ENCODE measurements at regions not wholly inside any gene's neighbourhood (a gene's known extent, or its start where the extent isn't known, plus 50 kb on each side); places are given as distances from the start of the nearest gene placed in this dataset.
"Not testable (repeated sequence)": the region's sequence is repeated elsewhere in the genome, so short reads cannot be mapped to it uniquely, and the experiment has no call there.

DNA sequence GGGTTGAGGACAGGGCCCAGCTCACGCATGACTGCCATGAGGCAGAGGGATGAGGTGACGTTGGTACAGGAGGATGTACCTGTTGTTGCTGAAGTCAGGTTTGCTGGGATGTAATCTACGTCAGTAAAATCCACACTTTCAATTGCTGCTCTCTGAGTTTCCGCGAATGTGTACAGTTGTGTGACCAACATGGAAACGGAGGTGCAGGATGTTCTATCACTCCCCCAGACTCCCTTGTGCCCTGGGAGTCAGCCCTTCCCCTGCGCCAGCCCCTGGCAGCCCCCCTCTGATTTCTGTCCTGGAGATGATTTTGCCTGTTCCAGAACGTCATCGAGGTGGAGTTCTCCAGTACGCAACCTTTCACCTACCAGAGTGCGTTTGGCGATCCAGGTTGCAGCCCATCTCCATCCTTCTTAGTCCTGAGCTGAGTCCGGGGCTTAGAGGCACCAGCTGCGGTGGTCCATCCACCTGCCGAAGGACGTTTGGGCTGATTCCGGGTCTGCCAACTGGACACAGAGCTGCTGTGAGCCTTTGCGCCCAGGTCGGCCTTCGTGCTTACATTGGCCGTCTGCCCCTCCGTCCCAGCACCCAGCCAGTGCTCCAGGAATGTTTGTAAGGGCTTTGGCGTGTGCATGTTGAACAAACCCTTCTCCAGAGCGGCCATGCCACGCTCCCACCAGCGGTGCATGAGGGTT is 213.5 kb upstream of the ZNF469 start:
- H3K27ac ChIP-seq; H2AFZ ChIP-seq; in situ Hi-C loops (cut with MboI); H3K9me3 ChIP-seq (ENCODE audit: low read depth); H4K20me1 ChIP-seq (ENCODE audit: insufficient read depth); H3F3A ChIP-seq (ENCODE audit: insufficient read depth); DNase-seq; H3K4me1 ChIP-seq (ENCODE audit: insufficient read depth); H3K4me3 ChIP-seq; H3K4me2 ChIP-seq (ENCODE audit: unreplicated experiment); H3K9ac ChIP-seq; H3K36me3 ChIP-seq (ENCODE audit: low read depth); H3K9me2 ChIP-seq (ENCODE audit: insufficient read depth); H3K79me2 ChIP-seq (ENCODE audit: insufficient read depth): not testable (repeated sequence)
- 79 to 80% methylated on average over 25 to 26 of the region's 26 CpGs for WGBS, 2 experiments (ENCODE audit: low coverage in 1 of 2, low lambda C conversion rate in 2 of 2, missing lambda C conversion rate in 2 of 2)
- peaks cover 18% of the 10 kb centered on the region for H3K27me3 ChIP-seq (replicated peaks; ENCODE audit: insufficient read depth)

GRCh38 chr16:88169831-88170165 is 213.0 kb upstream of the ZNF469 start:
- H4K20me1 ChIP-seq (ENCODE audit: insufficient read depth); H3K27ac ChIP-seq; H3K9me3 ChIP-seq (ENCODE audit: low read depth); DNase-seq; H3K4me3 ChIP-seq; H3K9me2 ChIP-seq (ENCODE audit: insufficient read depth); H3K36me3 ChIP-seq (ENCODE audit: low read depth); H3K4me2 ChIP-seq (ENCODE audit: unreplicated experiment); in situ Hi-C loops (cut with MboI); H2AFZ ChIP-seq; H3K4me1 ChIP-seq (ENCODE audit: insufficient read depth); H3F3A ChIP-seq (ENCODE audit: insufficient read depth); H3K79me2 ChIP-seq (ENCODE audit: insufficient read depth); H3K9ac ChIP-seq: not testable (repeated sequence)
- H3K27me3 ChIP-seq (replicated peaks; ENCODE audit: insufficient read depth) = peaks cover 18% of the 10 kb centered on the region
- WGBS, 2 experiments (ENCODE audit: low coverage in 1 of 2, low lambda C conversion rate in 2 of 2, missing lambda C conversion rate in 2 of 2) = 84% methylated on average over 8 of the region's 8 CpGs

DNA sequence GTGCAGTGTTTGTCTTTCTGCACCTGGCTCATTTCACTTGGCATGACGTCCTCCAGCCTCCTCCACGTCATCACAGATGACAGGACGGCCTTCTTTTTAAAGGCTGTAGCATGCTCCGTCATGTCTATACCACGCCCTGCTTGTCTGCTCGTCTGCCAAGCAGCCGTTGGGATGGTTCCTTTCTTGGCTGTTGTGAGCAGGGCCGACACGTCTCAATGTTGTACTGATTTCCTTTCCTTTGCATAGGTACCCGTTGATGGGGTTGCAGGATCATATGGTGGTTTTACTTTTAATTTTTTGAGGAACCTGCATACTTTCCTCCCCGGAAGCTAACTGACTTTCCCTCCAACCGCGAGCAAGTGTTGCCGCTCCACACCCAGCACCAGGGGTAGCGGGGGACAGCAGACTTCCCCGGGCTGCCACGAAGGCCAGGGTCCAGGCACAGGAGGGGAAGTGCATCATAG is 212.2 kb upstream of the ZNF469 start:
- TF ChIP-seq EZH2phosphoT487 (IDR thresholded peaks at IDR 0.05; ENCODE audit: insufficient read depth, low read depth) = no peak
- no peak for TF ChIP-seq EZH2 (IDR thresholded peaks at IDR 0.05; ENCODE audit: insufficient read depth, poor library complexity, severe bottlenecking)
- no peak overlapping the region for H2AFZ ChIP-seq
- 50% methylated on average over 17 of the region's 17 CpGs for WGBS, 2 experiments (ENCODE audit: low coverage in 1 of 2, low lambda C conversion rate in 2 of 2, missing lambda C conversion rate in 2 of 2)
- H3K27ac ChIP-seq = no peak overlapping the region
- in situ Hi-C loops (cut with MboI) = no loop called here
- no peak overlapping the region for H3K4me2 ChIP-seq (ENCODE audit: unreplicated experiment)
- H3K4me1 ChIP-seq (ENCODE audit: insufficient read depth) = no peaks in the 10 kb centered on the region
- peaks cover 22% of the 10 kb centered on the region for H3K27me3 ChIP-seq (replicated peaks; ENCODE audit: insufficient read depth)
- no peaks in the 10 kb centered on the region for H4K20me1 ChIP-seq (ENCODE audit: insufficient read depth)
- H3F3A ChIP-seq (ENCODE audit: insufficient read depth) = no peaks in the 10 kb centered on the region
- no peak for DNase-seq
- no peak overlapping the region for H3K9ac ChIP-seq
- no peaks in the 10 kb centered on the region for H3K9me2 ChIP-seq (ENCODE audit: insufficient read depth)
- H3K4me3 ChIP-seq = no peak overlapping the region
- no peaks in the 10 kb centered on the region for H3K9me3 ChIP-seq (ENCODE audit: low read depth)
- H3K79me2 ChIP-seq (ENCODE audit: insufficient read depth) = no peaks in the 10 kb centered on the region
- H3K36me3 ChIP-seq (ENCODE audit: low read depth) = no peaks in the 10 kb centered on the region

- H3K9ac ChIP-seq; H3K9me2 ChIP-seq (ENCODE audit: insufficient read depth); H3K4me2 ChIP-seq (ENCODE audit: unreplicated experiment); H4K20me1 ChIP-seq (ENCODE audit: insufficient read depth); H3K36me3 ChIP-seq (ENCODE audit: low read depth); H3K4me1 ChIP-seq (ENCODE audit: insufficient read depth); H3F3A ChIP-seq (ENCODE audit: insufficient read depth); H3K27ac ChIP-seq; H2AFZ ChIP-seq; in situ Hi-C loops (cut with MboI); H3K9me3 ChIP-seq (ENCODE audit: low read depth); DNase-seq; H3K4me3 ChIP-seq; H3K79me2 ChIP-seq (ENCODE audit: insufficient read depth): not testable (repeated sequence)
- H3K27me3 ChIP-seq (replicated peaks; ENCODE audit: insufficient read depth) = peaks cover 24% of the 10 kb centered on the region
- 63 to 71% methylated on average over 1 of the region's 1 CpG for WGBS, 2 experiments (ENCODE audit: low coverage in 1 of 2, low lambda C conversion rate in 2 of 2, missing lambda C conversion rate in 2 of 2)
These were observed 211.6 kb upstream of the ZNF469 start for GRCh38 chr16:88171126-88171525.

DNA sequence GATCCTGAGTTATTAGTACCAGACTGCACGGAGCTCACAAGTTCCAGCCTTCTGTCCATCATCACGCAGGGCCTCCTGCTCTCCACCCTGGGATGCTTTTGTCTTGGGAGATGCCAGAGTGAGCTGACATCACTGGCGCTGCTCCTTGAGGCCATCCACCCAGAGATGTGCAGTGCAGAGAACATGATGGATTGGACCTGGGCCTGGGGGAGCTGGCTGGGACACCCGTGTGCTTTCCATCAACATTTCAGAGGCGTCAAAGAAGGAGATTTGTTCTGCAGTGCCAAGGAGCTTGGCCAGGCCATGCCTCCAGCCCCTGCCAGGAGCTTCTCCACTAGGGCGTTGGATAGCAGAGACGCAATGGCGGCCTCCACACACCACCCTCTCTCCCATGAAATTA is 206.6 kb upstream of the ZNF469 start:
- H3K79me2 ChIP-seq (ENCODE audit: insufficient read depth); H3K9ac ChIP-seq; H3K9me2 ChIP-seq (ENCODE audit: insufficient read depth); H3K9me3 ChIP-seq (ENCODE audit: low read depth); H3K4me1 ChIP-seq (ENCODE audit: insufficient read depth); H4K20me1 ChIP-seq (ENCODE audit: insufficient read depth); H3K4me2 ChIP-seq (ENCODE audit: unreplicated experiment); DNase-seq; H3F3A ChIP-seq (ENCODE audit: insufficient read depth); H3K4me3 ChIP-seq; in situ Hi-C loops (cut with MboI); H2AFZ ChIP-seq; H3K27ac ChIP-seq; H3K36me3 ChIP-seq (ENCODE audit: low read depth): not testable (repeated sequence)
- H3K27me3 ChIP-seq (replicated peaks; ENCODE audit: insufficient read depth) = peaks cover 24% of the 10 kb centered on the region
- 16 to 18% methylated on average over 4 of the region's 8 CpGs for WGBS, 2 experiments (ENCODE audit: low coverage in 1 of 2, low lambda C conversion rate in 2 of 2, missing lambda C conversion rate in 2 of 2)

DNA sequence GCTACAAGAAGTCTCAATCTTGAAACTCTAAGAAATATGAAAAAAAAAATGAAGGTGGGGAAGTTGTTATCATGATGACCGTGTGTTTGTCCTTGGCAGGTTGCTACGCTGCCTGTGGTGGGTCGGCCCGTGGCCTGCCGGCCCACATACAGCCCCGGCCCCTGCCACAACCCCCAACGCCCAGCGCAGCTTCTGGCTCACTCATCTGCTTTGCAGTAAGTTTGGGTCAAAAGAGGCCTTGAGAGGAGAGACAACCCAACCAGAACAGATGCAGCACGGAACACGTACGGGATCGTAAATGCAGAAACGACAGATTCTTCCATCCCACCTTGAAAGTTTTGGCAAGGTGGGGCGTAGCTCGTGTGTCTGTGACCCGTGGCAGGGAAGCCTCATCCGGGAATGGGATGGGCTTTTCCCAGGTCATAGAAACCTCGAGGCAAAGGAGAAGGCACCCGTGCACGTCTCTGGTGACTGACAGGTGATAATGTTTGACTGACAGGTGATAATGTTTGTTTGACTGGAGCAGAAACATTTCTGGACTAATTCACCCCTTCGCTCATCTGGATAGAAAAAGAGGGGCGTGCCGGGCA is 206.1 kb upstream of the ZNF469 start:
- DNase-seq; H3K4me1 ChIP-seq (ENCODE audit: insufficient read depth); H2AFZ ChIP-seq; in situ Hi-C loops (cut with MboI); H3K9me2 ChIP-seq (ENCODE audit: insufficient read depth); H3K36me3 ChIP-seq (ENCODE audit: low read depth); H3K27ac ChIP-seq; H3K9me3 ChIP-seq (ENCODE audit: low read depth); H3K4me3 ChIP-seq; H3K9ac ChIP-seq; H4K20me1 ChIP-seq (ENCODE audit: insufficient read depth); H3K4me2 ChIP-seq (ENCODE audit: unreplicated experiment); H3F3A ChIP-seq (ENCODE audit: insufficient read depth); H3K79me2 ChIP-seq (ENCODE audit: insufficient read depth): not testable (repeated sequence)
- peaks cover 24% of the 10 kb centered on the region for H3K27me3 ChIP-seq (replicated peaks; ENCODE audit: insufficient read depth)
- 36 to 40% methylated on average over 23 of the region's 23 CpGs for WGBS, 2 experiments (ENCODE audit: low coverage in 1 of 2, low lambda C conversion rate in 2 of 2, missing lambda C conversion rate in 2 of 2)

DNA sequence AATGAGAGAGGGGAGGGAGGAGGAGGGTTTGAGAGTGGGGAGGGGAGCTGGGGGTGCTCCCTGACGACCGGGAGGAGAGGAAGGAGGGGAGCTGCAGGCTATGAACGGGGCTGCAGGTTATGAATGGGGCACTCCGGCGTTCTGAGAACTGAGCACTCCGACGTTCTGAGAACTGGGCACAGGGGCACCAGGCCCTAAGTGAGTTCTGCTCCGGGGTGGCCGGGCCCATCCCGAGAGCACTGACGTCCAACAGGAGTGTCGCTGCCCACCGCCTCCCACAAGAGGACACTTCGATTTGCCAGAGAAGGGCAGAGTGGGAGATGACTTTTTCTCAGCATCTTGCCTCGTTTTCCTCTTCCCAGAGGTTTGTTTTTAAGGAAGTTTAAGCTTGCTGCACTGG is 204.5 kb upstream of the ZNF469 start:
- H3F3A ChIP-seq (ENCODE audit: insufficient read depth); H3K27ac ChIP-seq; H3K9me2 ChIP-seq (ENCODE audit: insufficient read depth); H3K79me2 ChIP-seq (ENCODE audit: insufficient read depth); in situ Hi-C loops (cut with MboI); H3K4me3 ChIP-seq; H3K4me1 ChIP-seq (ENCODE audit: insufficient read depth); H2AFZ ChIP-seq; H3K4me2 ChIP-seq (ENCODE audit: unreplicated experiment); H4K20me1 ChIP-seq (ENCODE audit: insufficient read depth); H3K9me3 ChIP-seq (ENCODE audit: low read depth); H3K36me3 ChIP-seq (ENCODE audit: low read depth); DNase-seq; H3K9ac ChIP-seq: not testable (repeated sequence)
- 0 out of 2 replicates have a peak, but pooled peaks cover 15% of the 10 kb centered on the region for H3K27me3 ChIP-seq (replicated peaks; ENCODE audit: insufficient read depth)
- 87 to 91% methylated on average over 10 to 15 of the region's 15 CpGs for WGBS, 2 experiments (ENCODE audit: low coverage in 1 of 2, low lambda C conversion rate in 2 of 2, missing lambda C conversion rate in 2 of 2)

All from GM23248 (cell line).